SK-N-MC (cell line): ENCODE measurements at regions not wholly inside any gene's neighbourhood (a gene's known extent, or its start where the extent isn't known, plus 50 kb on each side); places are given as distances from the start of the nearest gene placed in this dataset.

ENCODE experiments used
- DNase-seq: peaks from one replicate; pipeline ENCODE4 v3.0.0-alpha.2; 2011; ENCODE audit warnings: low read depth, low spot score
- H3K27ac ChIP-seq: fragments of 200-600 bp; sonication (generic); 2 replicates; pipeline ENCODE4 v1.5.1; 2016; ENCODE audit warnings: mixed run types
- H3K36me3 ChIP-seq: fragments of 200-600 bp; sonication (generic); 2 replicates; pipeline ENCODE4 v1.6.1; 2017; ENCODE audit warnings: antibody characterized with exemption, low read length, mixed read lengths; ENCODE audit not compliant: insufficient read depth
- H3K4me3 ChIP-seq: fragments of 200-600 bp; sonication (generic); 2 replicates; pipeline ENCODE4 v1.5.1; 2016
- H3K9ac ChIP-seq: fragments of 200-600 bp; sonication (generic); 2 replicates; pipeline ENCODE4 v1.8.0; 2017; ENCODE audit warnings: mixed run types, mixed read lengths; ENCODE audit not compliant: insufficient read length
- H3K9me3 ChIP-seq: fragments of 200-600 bp; sonication (generic); 2 replicates; pipeline ENCODE4 v1.6.1; 2017; ENCODE audit warnings: low read depth, mild to moderate bottlenecking, antibody characterized with exemption, low read length, moderate library complexity, mixed read lengths
- EZH2 ChIP-seq: fragments of 200-600 bp; sonication (generic); IDR thresholded peaks from one replicate; pipeline ENCODE4 v1.6.1; 2017; ENCODE audit warnings: antibody characterized with exemption
- FOXP2 ChIP-seq: optimal IDR thresholded peaks from 2 replicates; pipeline ENCODE3; 2011; ENCODE audit warnings: mild to moderate bottlenecking, moderate library complexity; ENCODE audit not compliant: insufficient read depth; ENCODE audit errors: extremely low read length, control extremely low read depth
- POLR2AphosphoS5 ChIP-seq: IDR thresholded peaks from 2 replicates; pipeline ENCODE4 v1.6.1; 2012; ENCODE audit warnings: mild to moderate bottlenecking, low read depth, low read length, borderline replicate concordance

GRCh38 chr12:105764216-105764835, 374.4 kb downstream of the NUAK1 start:
- no peak for TF ChIP-seq FOXP2
- no peak for TF ChIP-seq POLR2AphosphoS5
- H3K4me3 ChIP-seq: no peak overlapping the region
- H3K9me3 ChIP-seq: no peaks in the 10 kb centered on the region
- H3K27ac ChIP-seq: no peak overlapping the region
- H3K36me3 ChIP-seq: no peaks in the 10 kb centered on the region
- DNase-seq: no peak
- H3K9ac ChIP-seq: no peak overlapping the region

DNA sequence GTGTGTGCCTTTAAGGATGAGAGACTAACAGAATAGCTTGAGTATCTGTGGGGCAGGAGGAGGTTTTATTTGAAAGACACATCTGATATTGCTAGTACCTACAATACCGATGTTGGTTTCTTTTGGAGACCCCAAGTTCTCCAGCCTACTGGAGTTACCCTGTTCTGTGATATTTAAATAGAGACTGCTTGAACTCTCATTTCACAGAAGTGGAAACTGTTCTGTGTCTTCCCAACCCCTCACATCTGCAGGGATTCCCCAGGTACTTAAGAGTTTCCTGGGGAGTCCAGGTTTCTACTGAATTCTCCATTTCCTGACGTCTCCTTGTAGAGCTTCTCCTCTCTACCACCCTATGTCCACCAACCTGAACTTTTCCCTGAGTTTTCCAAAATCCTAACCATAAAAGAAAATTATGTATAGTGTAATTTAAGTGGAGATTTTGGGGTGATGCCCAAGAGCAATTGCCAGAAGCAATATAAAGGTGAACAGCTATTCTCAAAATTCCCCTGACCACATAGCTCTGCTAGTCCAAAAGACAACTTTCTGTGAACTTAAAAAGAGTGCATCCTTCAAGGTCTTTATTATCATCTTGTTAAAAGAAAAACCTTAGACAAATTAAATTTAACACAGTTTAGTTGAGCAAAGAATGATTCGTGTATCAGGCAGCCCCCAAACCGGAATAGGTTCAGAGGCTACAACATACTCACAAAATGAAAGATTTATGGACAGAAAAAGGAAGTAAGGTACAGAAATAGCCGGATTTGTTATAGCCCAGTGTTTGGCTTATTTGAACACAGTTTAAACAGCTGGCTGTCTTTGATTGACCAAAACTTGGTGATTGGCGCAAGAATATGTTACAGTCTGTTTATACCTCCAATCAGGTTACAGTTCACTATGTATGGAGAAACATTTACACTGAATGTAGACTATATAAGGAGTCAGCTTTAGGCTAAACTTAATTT, 373.4 kb downstream of the NUAK1 start:
- Histone ChIP-seq H3K27ac (no peak overlapping the region), H3K4me3 (no peak overlapping the region)
- no peak for TF ChIP-seq EZH2
- TF ChIP-seq POLR2AphosphoS5: no peak
- no peak for TF ChIP-seq FOXP2

DNA sequence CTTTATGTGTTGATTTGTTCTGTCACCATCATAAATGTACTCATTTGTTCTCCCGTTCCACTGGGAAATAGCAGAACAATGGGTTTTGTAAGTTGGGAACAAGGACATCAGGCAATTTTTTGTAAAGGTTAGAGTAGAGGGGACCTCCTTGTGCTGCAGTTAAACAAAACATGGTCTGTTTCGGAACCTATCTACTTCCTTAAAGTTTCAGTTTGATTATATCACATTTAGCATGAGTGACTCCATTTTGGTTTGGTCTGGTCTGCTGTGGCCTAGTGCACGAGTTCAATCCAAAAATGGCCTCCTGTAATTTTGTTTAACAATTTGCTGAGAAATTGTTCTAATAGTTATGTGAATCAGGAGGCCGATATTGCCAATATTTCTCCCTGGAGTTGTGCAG, 372.7 kb downstream of the NUAK1 start:
- no peak overlapping the region for H3K4me3 ChIP-seq
- TF ChIP-seq FOXP2: no peak
- no peak for TF ChIP-seq POLR2AphosphoS5
- no peak for TF ChIP-seq EZH2
- H3K27ac ChIP-seq: no peak overlapping the region
- no peak for DNase-seq
- H3K36me3 ChIP-seq: no peaks in the 10 kb centered on the region
- H3K9me3 ChIP-seq: no peaks in the 10 kb centered on the region
- H3K9ac ChIP-seq: no peak overlapping the region

More for the DNA sequence above, 373.4 kb downstream of the NUAK1 start:
- no peak for DNase-seq
- Histone ChIP-seq H3K9me3 (no peaks in the 10 kb centered on the region), H3K9ac (no peak overlapping the region), H3K36me3 (no peaks in the 10 kb centered on the region)

GRCh38 chr12:105769486-105769885, 369.3 kb downstream of the NUAK1 start:
- Histone ChIP-seq H3K9ac (no peak overlapping the region), H3K4me3 (no peak overlapping the region), H3K36me3 (no peaks in the 10 kb centered on the region), H3K9me3 (no peaks in the 10 kb centered on the region), H3K27ac (no peak overlapping the region)
- TF ChIP-seq POLR2AphosphoS5 (no peak), EZH2 (no peak), FOXP2 (no peak)
- DNase-seq: no peak

GRCh38 chr12:105773471-105773870, 365.3 kb downstream of the NUAK1 start:
- no peak for DNase-seq
- H3K9me3 ChIP-seq: no peaks in the 10 kb centered on the region
- no peak overlapping the region for H3K4me3 ChIP-seq

GRCh38 chr12:105774037-105774436, 364.7 kb downstream of the NUAK1 start:
- Histone ChIP-seq H3K9ac (no peak overlapping the region), H3K9me3 (no peaks in the 10 kb centered on the region), H3K4me3 (no peak overlapping the region), H3K27ac (no peak overlapping the region), H3K36me3 (no peaks in the 10 kb centered on the region)
- DNase-seq: no peak
- TF ChIP-seq EZH2: no peak
- TF ChIP-seq POLR2AphosphoS5: no peak
- TF ChIP-seq FOXP2: no peak

More at GRCh38 chr12:105773471-105773870, 365.3 kb downstream of the NUAK1 start:
- TF ChIP-seq FOXP2 (no peak), POLR2AphosphoS5 (no peak), EZH2 (no peak)
- no peak overlapping the region for H3K9ac ChIP-seq
- no peak overlapping the region for H3K27ac ChIP-seq
- H3K36me3 ChIP-seq: no peaks in the 10 kb centered on the region

- Histone ChIP-seq H3K36me3 (no peaks in the 10 kb centered on the region), H3K9me3 (no peaks in the 10 kb centered on the region), H3K27ac (no peak overlapping the region), H3K9ac (no peak overlapping the region), H3K4me3 (no peak overlapping the region)
- TF ChIP-seq FOXP2 (no peak), EZH2 (no peak), POLR2AphosphoS5 (no peak)
- no peak for DNase-seq
Observed at GRCh38 chr12:105775343-105775742, 363.4 kb downstream of the NUAK1 start.
